HepG2 (cell line): ENCODE measurements at regions not wholly inside any gene's neighbourhood (a gene's known extent, or its start where the extent isn't known, plus 50 kb on each side); places are given as distances from the start of the nearest gene placed in this dataset.

Experiments used
- AHR ChIP-seq: IDR thresholded peaks from 2 replicates; pipeline ENCODE4 v1.6.1; 2018; ENCODE audit warnings: missing genetic modification reagents, missing compliant biosample characterization
- E2F2 ChIP-seq: sonication (generic); formaldehyde crosslinking; IDR thresholded peaks from 2 replicates; pipeline ENCODE4 v1.4.0; 2020; ENCODE audit warnings: missing genetic modification reagents, borderline replicate concordance
- FOXJ3 ChIP-seq: sonication (generic); formaldehyde crosslinking; IDR thresholded peaks from 2 replicates; pipeline ENCODE4 v1.4.0; 2020; ENCODE audit warnings: missing genetic modification reagents, mild to moderate bottlenecking, borderline replicate concordance
- HNF4A ChIP-seq: sonication (generic); formaldehyde crosslinking; IDR thresholded peaks from 2 replicates; pipeline ENCODE4 v1.4.0; 2020; ENCODE audit warnings: missing genetic modification reagents
- KAT7 ChIP-seq: IDR thresholded peaks from 2 replicates; pipeline ENCODE4 v1.6.1; 2018; ENCODE audit warnings: borderline replicate concordance, missing compliant biosample characterization
- MED1 ChIP-seq: sonication (generic); formaldehyde crosslinking; IDR thresholded peaks from 2 replicates; pipeline ENCODE4 v1.4.0; 2020; ENCODE audit warnings: missing genetic modification reagents
- MIXL1 ChIP-seq: IDR thresholded peaks from 2 replicates; pipeline ENCODE4 v1.6.1; 2016
- NFE2L2 ChIP-seq: fragments of 150-350 bp; IDR thresholded peaks from 2 replicates; pipeline ENCODE4 v1.6.1; 2014; ENCODE audit warnings: low read length
- RFX3 ChIP-seq: IDR thresholded peaks from 2 replicates; pipeline ENCODE4 v1.6.1; 2016; ENCODE audit warnings: missing biosample characterization, missing genetic modification reagents
- SIN3B ChIP-seq: fragments of 150-350 bp; IDR thresholded peaks from 2 replicates; pipeline ENCODE4 v1.6.1; 2014; ENCODE audit warnings: low read length
- SMYD3 ChIP-seq: sonication (generic); formaldehyde crosslinking; IDR thresholded peaks from 2 replicates; pipeline ENCODE4 v1.8.1; 2023; ENCODE audit warnings: mild to moderate bottlenecking, missing genetic modification reagents
- SOX5 ChIP-seq: IDR thresholded peaks from 2 replicates; pipeline ENCODE4 v1.6.1; 2016; ENCODE audit warnings: borderline replicate concordance
- SOX6 ChIP-seq, 2 experiments: fragments of 450-650 bp in 1 of 2; sonication (generic) in 1 of 2; formaldehyde crosslinking in 1 of 2; IDR thresholded peaks; 2 replicates each; pipeline versions ENCODE4 v1.4.0 to v1.6.1; 2017 to 2020; ENCODE audit warnings: antibody characterized with exemption in 1 of 2, mild to moderate bottlenecking in 1 of 2, missing genetic modification reagents in 1 of 2
- SRF ChIP-seq: IDR thresholded peaks from 2 replicates; pipeline ENCODE4 v1.6.1; 2011; ENCODE audit warnings: mild to moderate bottlenecking, low read depth, low read length, moderate library complexity
- ZNF124 ChIP-seq: sonication (generic); formaldehyde crosslinking; IDR thresholded peaks from 2 replicates; pipeline ENCODE4 v1.4.0; 2020; ENCODE audit warnings: missing genetic modification reagents
- ZNF205 ChIP-seq: IDR thresholded peaks from 2 replicates; pipeline ENCODE4 v1.6.1; 2018; ENCODE audit warnings: missing biosample characterization, missing genetic modification reagents
- ZNF317 ChIP-seq: sonication (generic); formaldehyde crosslinking; IDR thresholded peaks from 2 replicates; pipeline ENCODE4 v1.5.0; 2020; ENCODE audit warnings: mild to moderate bottlenecking, missing genetic modification reagents
- ZNF549 ChIP-seq: sonication (generic); formaldehyde crosslinking; IDR thresholded peaks from 2 replicates; pipeline ENCODE4 v1.5.0; 2020; ENCODE audit warnings: missing genetic modification reagents
- ZNF670 ChIP-seq: sonication (generic); formaldehyde crosslinking; IDR thresholded peaks from 2 replicates; pipeline ENCODE4 v1.8.0; 2022; ENCODE audit warnings: mild to moderate bottlenecking, missing genetic modification reagents, borderline replicate concordance
- ZUFSP ChIP-seq: sonication (generic); formaldehyde crosslinking; IDR thresholded peaks from 2 replicates; pipeline ENCODE4 v1.9.0; 2021; ENCODE audit warnings: missing genetic modification reagents, mild to moderate bottlenecking, borderline replicate concordance
- TF ChIP-seq, protein P1 (sequence below): sonication (generic); formaldehyde crosslinking; IDR thresholded peaks from 2 replicates; pipeline ENCODE4 v1.4.0; 2020; ENCODE audit warnings: missing genetic modification reagents, borderline replicate concordance
- TF ChIP-seq, protein P2 (sequence below): sonication (generic); formaldehyde crosslinking; IDR thresholded peaks from 2 replicates; pipeline ENCODE4 v1.4.0; 2020; ENCODE audit warnings: missing genetic modification reagents

GRCh38 chr20:50303573-50304500 is 113.2 kb downstream of the CEBPB start (continued):
- TF ChIP-seq, protein P1, sequence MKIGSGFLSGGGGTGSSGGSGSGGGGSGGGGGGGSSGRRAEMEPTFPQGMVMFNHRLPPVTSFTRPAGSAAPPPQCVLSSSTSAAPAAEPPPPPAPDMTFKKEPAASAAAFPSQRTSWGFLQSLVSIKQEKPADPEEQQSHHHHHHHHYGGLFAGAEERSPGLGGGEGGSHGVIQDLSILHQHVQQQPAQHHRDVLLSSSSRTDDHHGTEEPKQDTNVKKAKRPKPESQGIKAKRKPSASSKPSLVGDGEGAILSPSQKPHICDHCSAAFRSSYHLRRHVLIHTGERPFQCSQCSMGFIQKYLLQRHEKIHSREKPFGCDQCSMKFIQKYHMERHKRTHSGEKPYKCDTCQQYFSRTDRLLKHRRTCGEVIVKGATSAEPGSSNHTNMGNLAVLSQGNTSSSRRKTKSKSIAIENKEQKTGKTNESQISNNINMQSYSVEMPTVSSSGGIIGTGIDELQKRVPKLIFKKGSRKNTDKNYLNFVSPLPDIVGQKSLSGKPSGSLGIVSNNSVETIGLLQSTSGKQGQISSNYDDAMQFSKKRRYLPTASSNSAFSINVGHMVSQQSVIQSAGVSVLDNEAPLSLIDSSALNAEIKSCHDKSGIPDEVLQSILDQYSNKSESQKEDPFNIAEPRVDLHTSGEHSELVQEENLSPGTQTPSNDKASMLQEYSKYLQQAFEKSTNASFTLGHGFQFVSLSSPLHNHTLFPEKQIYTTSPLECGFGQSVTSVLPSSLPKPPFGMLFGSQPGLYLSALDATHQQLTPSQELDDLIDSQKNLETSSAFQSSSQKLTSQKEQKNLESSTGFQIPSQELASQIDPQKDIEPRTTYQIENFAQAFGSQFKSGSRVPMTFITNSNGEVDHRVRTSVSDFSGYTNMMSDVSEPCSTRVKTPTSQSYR (CRISPR knock-in tag): no peak
- no peak for TF ChIP-seq SRF
- peak; percentile 48; the same call in 1 of the 2 replicates for TF ChIP-seq ZNF670
- TF ChIP-seq ZUFSP: no peak
- no peak for TF ChIP-seq SIN3B
- no peak for TF ChIP-seq FOXJ3
- TF ChIP-seq SOX6 (IDR thresholded peaks at IDR 0.05): no peak
- TF ChIP-seq SOX6 (CRISPR knock-in tag; IDR thresholded peaks at IDR 0.05): peak; percentile 41; the same call in 1 of the 2 replicates
- no peak; the same call in 1 of the 2 replicates for TF ChIP-seq KAT7 (CRISPR knock-in tag)
- TF ChIP-seq E2F2 (CRISPR knock-in tag): no peak
- no peak for TF ChIP-seq ZNF205 (CRISPR knock-in tag)
- peak; percentile 70; the same call in 1 of the 2 replicates for TF ChIP-seq ZNF317 (CRISPR knock-in tag)
- TF ChIP-seq, protein P2, sequence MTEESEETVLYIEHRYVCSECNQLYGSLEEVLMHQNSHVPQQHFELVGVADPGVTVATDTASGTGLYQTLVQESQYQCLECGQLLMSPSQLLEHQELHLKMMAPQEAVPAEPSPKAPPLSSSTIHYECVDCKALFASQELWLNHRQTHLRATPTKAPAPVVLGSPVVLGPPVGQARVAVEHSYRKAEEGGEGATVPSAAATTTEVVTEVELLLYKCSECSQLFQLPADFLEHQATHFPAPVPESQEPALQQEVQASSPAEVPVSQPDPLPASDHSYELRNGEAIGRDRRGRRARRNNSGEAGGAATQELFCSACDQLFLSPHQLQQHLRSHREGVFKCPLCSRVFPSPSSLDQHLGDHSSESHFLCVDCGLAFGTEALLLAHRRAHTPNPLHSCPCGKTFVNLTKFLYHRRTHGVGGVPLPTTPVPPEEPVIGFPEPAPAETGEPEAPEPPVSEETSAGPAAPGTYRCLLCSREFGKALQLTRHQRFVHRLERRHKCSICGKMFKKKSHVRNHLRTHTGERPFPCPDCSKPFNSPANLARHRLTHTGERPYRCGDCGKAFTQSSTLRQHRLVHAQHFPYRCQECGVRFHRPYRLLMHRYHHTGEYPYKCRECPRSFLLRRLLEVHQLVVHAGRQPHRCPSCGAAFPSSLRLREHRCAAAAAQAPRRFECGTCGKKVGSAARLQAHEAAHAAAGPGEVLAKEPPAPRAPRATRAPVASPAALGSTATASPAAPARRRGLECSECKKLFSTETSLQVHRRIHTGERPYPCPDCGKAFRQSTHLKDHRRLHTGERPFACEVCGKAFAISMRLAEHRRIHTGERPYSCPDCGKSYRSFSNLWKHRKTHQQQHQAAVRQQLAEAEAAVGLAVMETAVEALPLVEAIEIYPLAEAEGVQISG (CRISPR knock-in tag): 0 out of 2 replicates have a peak, but pooled peaks have one; percentile 24
- 0 out of 2 replicates have a peak, but pooled peaks have one; percentile 44 for TF ChIP-seq SOX5 (CRISPR knock-in tag)
- no peak for TF ChIP-seq RFX3 (CRISPR knock-in tag)
- TF ChIP-seq NFE2L2: no peak
- no peak for TF ChIP-seq SMYD3 (CRISPR knock-in tag)
- TF ChIP-seq MED1 (CRISPR knock-in tag): peak; percentile 51
- peak; percentile 36; the same call in 1 of the 2 replicates for TF ChIP-seq AHR (CRISPR knock-in tag)
- TF ChIP-seq MIXL1 (CRISPR knock-in tag): peak; percentile 70
- 0 out of 2 replicates have a peak, but pooled peaks have one; percentile 18 for TF ChIP-seq ZNF124 (CRISPR knock-in tag)
- peak; percentile 67 for TF ChIP-seq HNF4A (CRISPR knock-in tag)
- no peak for TF ChIP-seq ZNF549 (CRISPR knock-in tag)
